ENCODE measurements at regions not wholly inside any gene's neighbourhood (a gene's known extent, or its start where the extent isn't known, plus 50 kb on each side); places are given as distances from the start of the nearest gene placed in this dataset.

DNA sequence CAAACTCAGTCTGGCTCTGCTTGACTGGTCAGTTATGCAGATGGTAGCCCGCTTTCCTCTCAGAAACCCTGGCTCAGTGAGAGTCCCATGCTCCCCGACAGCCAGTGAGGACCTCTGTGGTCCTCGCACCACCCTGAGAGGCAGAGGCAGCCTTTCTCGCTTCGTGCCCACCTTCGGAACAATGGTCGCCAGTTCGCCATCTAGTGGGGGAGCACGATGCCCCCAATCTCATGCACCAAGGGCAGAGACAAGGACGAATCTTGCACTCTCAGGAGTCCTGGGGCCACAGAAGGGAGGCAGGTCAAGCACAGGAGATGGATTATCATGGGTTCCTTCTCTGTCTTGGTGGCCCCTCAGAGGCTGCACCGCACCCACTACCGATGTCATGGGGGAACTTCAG, 75.2 kb downstream of the RHCG start:
- no peak for DNase-seq

DNA sequence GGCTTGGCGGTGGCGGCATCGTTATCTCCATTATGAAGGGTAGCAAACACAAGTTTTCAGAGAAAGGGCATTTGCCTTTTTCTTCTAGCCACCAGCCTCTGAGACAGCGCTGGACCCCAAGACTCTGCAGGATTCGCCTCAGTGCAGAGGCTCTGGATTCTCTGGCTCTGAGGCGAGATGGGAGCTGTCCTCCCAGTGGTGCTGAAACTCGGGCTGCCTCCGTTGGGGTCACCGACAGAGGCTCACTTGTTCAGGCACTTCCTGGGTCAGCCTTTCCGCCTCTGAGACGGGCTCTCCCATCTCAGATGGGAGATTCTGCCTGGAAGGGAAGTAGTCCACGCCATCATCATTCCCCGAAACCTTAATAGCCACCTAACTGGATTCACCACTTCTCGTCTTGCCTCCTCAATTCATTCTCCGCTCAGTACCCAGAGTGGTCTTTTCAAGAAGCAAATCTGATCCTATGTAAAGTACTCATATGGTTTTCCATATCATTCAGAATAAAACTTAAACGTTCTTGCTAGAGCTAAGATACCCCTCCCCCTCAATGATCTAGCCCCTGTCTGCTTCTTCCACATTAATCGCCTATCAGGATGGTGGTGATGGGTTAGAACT, 76.9 kb downstream of the RHCG start:
- DNase-seq = no peak

DNA sequence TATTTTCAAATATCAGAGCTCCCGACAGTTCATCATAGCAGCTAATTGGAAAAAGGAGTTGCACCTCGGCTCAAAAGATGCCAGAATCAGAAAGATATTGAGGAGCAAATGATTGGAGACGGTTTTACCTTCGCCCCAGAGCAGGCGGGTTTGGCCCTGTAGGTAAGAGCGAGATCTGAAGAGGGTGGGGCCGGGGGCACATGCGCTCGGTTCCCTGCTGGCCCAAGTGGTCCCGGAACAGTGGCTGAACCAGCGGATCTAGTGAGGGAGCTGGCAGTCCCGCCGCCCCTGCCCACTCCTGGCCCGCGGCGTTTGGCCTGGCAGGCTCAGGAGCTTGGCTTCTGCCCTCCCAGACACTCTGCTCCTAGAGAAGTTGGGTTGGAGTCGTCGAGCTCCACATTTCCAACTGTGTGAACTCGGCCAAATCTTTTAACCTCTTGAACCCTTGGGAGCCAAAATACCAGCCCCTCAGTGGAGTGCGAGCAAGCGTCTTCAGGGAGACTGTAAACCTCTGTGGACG, 79.1 kb downstream of the RHCG start:
- no peak for DNase-seq

DNA sequence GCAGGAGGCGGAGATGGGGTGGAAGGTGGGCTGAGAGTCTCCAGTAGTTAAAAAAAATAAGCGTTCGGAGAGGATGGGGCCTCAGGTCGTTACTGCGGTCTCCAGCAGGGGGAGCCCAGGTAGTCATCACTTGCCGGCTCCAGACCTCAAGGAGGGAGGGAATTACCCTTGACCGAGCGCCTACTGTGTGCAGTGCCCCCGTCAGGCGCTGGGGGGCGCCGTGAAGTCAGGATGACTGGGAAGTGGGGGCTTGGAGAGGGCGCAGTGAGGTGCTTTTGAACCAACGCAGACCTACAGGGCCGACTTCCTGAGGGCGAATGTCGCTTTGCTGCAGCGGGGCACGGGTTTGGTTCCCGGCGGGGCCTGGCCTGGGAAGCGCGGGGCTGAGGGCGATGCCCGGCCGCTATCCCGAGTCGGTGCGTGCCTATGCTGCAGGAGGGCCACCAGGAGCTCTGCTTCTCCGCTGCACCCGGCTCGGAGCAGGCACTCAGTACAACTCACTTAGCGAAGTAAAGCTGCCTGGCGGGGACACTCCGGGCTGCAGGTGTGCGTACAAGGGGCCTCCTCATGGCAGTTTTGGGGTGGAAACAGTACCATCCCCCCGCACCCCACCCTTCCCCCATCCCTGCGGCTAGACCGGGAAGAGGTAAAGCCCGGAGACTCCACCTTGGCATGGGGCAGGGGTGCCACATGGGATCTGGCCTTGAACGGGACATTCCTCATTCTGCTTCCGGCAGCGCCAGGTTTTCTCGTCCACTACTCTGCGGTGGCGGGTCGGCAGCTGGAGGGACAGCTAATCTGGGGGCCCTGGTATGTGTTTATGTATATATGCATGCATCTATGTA, 79.8 kb downstream of the RHCG start:
- DNase-seq = peak; percentile 2

DNA sequence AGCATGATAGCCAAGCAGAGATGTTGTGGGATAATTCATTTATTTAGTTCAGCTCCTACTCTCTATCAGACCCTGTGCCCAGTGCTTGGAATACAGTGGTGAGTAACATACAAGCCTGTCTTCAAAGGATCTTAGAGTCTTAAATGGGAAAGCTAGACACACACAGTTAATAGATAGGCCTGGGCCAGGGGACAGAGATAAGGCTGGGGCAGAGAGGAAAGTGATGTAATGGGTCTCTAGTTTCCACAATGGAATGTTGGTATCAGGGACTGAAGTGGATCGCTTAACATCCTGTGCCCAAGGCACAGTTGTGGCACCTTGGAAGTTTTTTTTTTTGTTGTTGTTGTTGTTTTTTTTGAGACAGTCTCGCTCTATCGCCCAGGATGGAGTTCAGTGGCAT, 79.9 kb upstream of the POLG start:
- DNase-seq = no peak

DNA sequence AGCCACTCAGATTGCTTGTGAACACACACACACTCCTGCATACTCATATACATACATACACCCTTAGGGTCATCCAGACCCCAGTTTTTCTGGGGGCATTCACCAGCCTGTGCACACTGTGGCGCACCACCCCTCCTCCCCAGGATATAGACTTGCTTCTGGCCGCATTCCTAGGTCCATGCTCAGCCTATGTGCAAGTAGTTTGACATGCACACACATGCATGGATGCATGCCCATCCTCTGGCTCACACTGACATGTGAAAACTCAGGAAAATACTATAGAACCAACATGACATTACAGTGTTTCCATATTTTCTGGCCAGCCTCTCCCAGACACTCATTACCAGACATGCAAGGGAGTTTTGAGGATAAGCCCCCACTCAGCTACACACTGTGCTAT, 79.3 kb upstream of the POLG start:
- DNase-seq = no peak

DNA sequence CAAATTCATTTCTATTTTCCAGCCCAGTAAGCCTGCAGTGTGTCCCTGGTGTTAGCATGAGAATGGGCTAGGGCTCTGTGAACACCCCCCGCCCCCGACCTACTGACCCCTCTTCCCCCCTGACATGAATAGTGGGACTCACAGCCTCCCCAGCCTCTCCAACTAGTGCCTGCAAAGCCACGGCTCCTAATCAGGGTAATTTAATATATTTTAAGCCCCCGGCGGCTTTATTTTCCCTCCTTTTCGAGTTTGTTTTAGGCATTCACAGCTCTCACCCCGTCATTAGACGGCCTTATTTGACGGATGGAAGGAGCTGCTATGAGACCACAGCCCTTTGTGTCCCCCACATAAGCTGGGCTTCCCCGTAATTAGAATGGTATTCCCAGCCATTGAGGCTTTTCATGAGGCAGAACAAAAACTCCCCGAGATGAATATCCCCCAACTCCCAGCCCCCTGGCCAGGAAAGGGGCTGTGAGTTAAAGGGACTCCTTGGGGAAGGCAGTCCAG, 78.3 kb upstream of the POLG start:
- no peak for DNase-seq

DNA sequence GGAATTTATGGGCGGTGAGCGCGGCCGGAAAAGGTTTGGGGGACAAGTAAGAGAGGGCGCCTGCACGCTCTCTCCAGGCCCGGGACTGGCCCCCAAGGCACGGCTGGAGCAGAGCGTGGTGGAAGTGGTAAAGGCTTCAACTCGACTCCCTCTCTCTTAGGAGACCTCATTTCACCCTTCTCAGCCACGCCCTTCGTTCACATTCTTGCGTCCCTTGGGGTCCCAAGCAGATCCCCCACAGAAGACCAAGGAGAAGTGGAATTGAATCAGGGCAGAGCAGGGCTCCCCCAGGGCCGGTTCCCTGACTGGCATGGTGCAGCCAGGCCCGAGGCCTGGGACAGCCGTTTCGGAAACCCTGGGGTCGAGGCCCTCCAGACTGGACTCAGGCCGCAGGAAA, 75.4 kb upstream of the POLG start:
- DNase-seq = no peak

DNA sequence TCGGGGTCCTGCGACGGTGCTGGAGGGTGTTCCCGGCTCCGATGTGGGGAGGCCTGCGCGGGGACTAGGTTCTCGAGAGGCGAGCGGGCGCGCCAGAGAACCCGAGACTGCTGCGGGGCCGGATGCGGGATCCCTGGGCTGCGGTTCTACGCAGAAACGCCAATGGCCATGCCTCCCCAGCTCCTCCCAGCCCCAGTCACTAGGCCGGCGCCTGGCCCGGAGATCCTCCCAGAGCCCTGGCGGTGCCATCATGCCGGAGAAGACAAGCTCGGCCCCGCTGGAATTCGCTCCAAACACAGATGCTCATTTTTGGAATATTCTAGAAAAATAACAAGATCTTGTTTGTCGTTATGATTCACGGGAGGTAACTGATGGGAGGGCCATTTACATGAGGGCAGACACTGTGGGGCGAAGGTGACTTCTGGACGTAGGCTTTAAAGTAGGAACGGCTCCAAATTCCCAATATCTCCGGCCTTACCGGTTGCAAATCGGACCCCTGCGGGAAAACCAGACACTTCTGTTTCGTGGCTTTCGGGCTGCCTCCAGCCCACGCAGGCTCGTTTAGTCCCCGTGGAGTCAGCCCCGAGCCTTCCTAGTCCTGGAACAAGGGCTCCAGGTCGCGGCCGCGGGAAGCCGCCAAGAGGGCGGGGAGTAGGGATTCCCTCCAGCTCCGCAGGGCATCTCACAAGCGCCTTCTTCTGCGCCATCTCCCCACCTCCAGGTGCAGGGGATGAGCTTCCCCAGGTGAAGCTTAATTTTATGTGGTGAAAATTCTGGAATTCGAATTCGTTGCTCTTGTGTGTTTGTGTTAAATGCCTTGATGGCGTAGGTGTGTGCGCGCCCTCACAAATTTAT, 74.8 kb upstream of the POLG start:
- DNase-seq = no peak

DNA sequence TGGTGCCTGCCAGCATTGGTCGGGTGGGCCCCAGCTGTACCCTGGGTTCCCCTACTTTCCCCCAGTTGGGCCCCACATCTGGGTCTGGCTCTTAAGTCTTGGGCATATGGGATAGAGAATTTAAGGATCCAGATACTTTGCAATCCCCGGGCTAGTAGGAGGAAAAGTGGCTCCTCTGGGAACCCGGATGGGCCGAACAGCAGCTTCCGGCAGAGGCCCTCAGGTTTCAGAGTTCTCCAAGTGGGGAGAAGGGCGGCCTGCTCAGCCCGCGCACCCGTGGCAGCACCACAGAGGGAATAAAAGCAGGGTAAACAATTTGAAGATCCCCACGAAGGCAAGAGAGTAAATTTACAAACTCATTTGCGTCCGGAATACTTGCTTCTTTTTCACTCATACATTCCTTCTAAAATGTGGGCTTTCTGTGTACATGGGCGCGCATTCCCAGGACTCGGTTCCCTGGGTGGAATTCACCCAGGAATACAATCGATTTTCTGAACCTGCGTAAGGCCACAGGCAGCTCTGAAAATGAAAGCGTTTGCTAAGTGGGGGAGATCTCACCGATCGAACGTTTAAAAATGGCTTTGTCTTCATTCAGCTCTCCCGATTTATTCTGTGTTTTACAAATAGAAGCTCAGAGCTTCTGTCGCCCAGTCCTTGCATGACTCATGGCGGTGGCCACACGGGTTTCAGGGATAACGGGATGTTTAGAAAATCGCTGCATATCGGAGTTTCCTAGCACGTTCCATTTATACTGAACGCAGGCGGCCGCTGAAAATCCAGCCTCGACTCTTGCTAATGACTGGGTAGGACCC, 74.0 kb upstream of the POLG start:
- no peak for DNase-seq

DNA sequence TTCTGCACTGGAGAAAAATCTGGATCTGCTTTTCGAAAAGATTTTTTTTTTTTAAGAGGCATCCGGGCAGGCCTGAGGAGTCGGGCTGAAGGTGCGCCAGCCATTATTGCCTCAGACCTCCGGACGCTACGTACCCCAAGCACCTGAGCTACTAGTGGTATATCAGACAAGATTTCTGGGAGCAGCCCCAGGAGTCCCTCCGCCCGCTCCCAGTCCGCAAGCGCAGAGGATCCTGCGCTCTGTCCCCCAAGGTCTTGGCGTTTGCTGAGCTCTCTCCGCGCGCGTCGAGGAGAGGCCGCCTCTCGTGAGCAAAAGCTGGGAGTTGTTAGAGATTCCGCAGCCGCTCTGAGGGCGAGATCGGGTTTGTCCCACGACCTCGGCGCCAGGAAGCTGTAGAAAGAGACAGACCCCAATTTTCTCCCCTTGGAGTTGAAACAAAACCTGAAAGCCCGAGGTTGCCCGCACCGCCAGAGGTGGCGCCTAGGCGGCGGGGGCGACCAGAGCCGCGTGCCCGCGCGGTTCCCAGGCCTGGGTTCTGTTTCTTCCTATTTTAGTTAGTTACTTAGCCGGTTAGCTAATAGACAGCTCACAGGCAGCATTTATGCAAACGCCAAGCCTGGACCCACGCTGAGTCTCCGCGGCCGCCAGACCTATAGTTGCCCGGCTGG, 72.5 kb upstream of the POLG start:
- no peak for DNase-seq

DNA sequence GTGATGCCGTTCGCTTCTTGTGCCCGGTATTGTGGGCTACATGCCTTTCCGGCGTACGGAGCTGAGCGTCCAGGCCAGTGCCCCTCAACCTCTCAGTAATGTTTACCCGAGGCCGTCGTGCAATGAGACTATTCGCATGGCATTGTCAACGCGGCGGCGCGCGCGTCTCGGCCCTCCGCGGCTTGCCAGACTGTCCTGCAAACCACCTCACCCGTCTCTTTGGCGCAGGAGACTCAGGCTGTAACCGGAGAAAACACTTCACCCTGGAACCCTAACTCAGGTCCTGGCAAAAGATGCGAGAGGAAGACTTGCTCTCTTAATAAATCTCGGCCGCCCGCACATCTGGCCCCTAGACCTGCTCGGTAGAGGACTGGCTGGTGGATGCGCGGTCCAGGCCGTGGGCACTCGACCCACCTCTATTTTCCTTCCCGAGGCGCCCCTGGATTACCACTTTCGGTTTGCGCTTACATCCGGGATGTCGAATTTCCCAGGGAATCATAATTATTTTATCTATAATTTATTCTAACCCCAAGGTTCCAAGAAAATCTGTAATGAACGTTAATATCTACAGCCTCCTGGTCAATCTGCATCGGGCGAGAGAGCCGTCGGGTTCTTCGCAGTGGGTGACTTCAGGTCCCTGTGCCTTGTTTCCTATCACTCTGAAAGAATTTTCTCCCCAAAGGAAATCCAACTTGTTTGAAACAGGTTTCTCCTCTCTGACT, 71.8 kb upstream of the POLG start:
- no peak for DNase-seq

DNA sequence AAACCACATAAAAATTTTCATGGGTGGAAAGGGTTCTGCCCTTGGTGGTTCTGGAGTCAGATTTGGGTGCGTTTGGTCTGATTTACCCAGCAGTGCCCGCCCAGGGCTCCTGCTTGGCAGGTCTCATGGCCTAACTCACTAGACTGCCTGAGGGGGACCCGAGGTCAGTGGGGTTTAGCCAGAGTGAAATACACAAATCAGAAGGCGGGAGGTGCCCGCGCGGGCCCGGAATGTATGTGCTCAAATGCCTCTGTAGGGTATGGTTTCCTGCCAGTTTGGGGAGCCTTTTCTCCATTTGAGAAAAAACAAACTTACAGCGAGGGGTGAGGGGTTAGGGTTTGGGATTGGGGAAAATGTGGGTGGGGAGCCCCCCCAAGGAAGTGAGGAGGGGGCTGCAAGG, 70.9 kb upstream of the POLG start:
- no peak for DNase-seq

DNA sequence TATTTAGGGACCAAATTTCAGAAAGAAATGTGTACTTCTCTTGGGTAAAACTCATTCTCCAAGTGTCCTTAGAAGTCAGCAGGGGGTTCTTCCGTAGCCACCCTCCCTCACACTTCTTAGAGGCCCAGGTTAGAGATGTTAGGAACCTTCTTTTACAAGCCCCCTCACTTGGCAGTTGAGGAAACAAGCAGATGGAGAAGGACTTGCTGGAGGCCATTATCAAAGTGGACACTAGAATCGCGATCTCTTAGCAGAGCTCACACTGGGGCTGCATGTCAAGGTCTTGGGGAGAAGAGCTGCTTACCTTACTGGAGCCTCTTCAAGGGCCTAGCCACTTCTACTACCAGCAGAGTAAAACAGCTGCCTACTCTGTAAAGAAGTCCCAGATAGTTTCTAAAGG, 69.4 kb upstream of the POLG start:
- DNase-seq = no peak

DNA sequence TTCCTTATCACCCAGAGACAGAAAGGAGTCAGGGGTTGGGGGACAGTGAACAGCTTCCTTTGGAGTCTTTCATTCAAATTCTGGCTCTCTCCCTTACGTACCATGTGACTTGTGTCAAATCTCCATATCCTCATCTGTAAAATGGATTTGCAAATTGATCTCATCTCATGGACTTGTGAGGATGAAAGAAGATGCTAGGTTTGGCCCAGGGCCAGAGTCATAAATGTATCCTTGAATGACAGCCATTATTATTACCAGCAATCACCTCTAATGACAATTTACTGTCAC, 67.8 kb upstream of the POLG start:
- DNase-seq = no peak

DNA sequence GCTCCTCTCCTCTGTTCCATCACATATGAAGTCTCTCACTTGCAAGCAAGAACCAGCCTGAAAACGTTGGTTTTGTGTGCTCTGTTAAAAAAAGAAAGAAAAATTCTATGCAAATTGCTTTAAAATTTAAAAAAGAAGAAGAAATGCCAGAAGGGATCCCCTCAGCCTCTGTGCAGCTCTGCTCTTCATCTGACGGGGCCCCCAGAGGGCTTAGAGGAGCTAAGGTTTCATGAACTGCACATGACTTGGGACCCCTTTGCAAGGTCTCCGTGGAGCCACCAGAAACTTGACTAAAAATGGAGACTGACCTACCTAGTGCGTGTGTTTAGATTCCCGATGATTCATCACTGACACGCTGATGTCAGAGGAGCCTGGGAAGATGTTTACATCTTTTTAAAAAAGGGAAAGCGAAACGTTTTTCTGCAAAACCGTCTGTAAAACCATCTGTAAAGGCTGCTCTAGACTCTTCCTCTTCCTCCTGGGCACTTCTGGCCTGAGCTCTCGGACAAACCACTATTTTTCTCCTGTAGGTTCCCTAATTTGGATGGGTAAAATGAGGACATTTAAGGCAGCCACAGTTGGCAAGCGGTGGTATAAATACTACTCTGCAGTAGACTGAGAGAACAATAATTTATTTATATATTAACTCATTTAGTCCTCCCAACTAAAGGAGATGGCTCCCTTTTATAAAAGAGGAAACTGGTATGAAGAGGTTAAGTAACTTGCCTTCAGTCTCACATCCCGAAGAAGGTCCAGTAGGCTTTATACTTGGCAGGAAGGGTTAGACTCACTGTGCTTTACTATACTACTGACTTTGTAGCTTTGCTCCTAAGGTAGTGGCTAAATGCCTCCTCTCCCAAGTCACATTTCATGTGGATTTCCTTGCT, 67.2 kb upstream of the POLG start:
- peak; percentile 4 for DNase-seq

DNA sequence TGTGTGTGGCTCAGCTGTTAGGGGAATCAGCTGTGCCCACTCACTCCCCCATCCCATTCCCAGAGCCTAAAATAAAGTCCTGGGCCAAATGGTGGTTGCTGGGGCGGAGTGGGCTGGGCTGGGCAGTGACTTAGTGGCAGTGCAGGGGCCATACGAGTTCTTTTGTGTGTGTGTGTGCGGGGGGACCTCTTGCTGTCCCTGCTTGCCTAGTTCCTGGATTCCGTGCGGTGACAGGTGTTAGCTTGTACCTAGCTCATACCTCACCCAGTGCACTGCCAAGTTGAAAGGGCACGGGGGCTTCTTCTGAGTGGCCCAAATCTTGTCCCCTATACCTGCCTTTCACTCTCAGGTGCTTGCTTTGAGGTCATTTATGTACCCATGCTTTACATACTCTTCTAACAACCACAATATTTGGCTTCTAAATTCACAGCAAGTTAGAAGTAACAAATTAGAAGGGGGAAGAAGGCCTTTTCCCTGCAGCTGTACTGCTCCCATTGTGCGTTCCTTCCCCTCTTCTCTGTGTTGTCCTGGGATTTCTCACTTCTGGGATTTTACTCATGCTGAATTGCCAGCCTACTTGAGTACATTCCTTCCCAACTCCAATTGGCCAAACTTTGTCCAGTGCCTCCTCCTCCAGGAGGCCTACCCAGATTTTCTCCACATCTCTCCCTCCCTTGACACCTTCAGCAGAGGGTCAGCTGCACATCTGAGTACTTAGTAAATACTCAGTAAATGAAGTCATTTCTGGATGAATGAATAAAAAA, 66.3 kb upstream of the POLG start:
- DNase-seq = no peak

DNA sequence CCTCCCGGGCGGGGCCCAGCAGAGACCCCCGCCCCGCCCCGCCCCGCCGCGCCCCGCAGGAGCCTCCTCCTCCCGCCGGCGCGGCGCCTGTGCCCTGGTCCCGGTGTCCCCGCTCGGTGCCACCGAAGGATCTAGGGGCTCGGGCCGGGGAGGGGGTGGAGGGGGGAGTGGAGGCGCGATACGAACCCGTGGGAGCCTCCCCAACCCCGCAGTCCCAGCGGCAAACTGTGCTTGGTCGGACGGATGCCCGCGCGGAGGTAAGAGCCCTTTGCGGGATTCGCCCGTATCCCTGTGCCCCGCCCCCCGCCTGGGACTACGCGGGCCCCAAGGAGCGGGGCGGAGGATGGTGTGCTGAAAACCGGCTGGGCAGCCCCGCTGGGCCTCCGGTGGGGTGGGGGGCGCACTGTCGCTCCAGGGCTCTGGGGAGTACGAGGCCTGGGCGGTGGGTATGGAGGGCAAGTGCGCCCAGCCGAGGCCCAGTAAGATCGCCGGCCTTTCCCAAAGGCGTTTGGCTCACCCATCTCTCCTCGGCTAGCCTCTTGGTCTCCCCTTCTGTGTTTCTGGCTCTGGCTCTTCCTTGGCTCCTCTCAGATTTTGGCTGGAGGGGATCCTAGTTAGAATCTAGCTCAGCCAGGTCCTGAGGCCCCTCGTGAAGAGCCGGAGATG, 65.6 kb upstream of the POLG start:
- DNase-seq = no peak

All from amniotic stem cell (primary cell).